Suprapubic skin (tissue), 3 donors: ENCODE measurements at regions not wholly inside any gene's neighbourhood (a gene's known extent, or its start where the extent isn't known, plus 50 kb on each side); places are given as distances from the start of the nearest gene placed in this dataset.

Source experiments
- POLR2AphosphoS5 ChIP-seq, 3 donors: sonication (generic); formaldehyde crosslinking; IDR thresholded peaks; one replicate each; pipeline ENCODE4 v1.6.1; 2017; ENCODE audit warnings: antibody characterized with exemption in 3 of 3
- TF ChIP-seq, protein P1 (sequence below), 2 donors: fragments of 200-600 bp in 1 of 2; fragments of 450-650 bp in 1 of 2; sonication (generic) in 1 of 2; IDR thresholded peaks; one replicate each; pipeline ENCODE4 v1.5.1; 2016 to 2019; ENCODE audit warnings: antibody characterized with exemption in 2 of 2, mild to moderate bottlenecking in 1 of 2, moderate library complexity in 1 of 2

DNA sequence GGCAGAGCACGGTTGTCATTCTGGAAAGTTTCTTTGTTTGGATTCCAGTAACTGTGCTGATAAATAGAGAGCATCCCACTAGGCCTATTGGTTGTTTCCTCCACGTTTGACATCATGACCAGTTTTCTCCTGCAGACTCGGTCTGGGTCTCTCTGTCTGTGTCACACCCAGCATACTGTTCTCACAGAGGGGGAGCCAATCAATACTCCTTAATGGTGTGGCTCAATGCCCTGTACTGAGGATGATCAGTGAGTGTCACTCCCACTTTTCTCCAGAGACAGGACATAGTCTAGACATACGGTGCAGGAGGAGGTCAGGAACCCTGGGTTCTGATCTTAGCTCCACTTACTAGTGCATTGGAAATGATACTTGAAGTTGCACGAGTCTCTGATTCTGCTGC is 88.2 kb upstream of the BLID start:
- TF ChIP-seq, protein P1, sequence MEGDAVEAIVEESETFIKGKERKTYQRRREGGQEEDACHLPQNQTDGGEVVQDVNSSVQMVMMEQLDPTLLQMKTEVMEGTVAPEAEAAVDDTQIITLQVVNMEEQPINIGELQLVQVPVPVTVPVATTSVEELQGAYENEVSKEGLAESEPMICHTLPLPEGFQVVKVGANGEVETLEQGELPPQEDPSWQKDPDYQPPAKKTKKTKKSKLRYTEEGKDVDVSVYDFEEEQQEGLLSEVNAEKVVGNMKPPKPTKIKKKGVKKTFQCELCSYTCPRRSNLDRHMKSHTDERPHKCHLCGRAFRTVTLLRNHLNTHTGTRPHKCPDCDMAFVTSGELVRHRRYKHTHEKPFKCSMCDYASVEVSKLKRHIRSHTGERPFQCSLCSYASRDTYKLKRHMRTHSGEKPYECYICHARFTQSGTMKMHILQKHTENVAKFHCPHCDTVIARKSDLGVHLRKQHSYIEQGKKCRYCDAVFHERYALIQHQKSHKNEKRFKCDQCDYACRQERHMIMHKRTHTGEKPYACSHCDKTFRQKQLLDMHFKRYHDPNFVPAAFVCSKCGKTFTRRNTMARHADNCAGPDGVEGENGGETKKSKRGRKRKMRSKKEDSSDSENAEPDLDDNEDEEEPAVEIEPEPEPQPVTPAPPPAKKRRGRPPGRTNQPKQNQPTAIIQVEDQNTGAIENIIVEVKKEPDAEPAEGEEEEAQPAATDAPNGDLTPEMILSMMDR (IDR thresholded peaks at IDR 0.05) = no peak
- TF ChIP-seq POLR2AphosphoS5 (IDR thresholded peaks at IDR 0.05) = no peak
